ENCODE measurements at regions not wholly inside any gene's neighbourhood (a gene's known extent, or its start where the extent isn't known, plus 50 kb on each side); places are given as distances from the start of the nearest gene placed in this dataset.

GRCh38 chr3:6516143-6516542 is 344.8 kb upstream of the GRM7 start:
- DNase-seq (no peak), ATAC-seq (no peak)
- Histone ChIP-seq H3K4me1 (no peaks in the 10 kb centered on the region), H3K27ac (no peak overlapping the region), H3K27me3 (no peaks in the 10 kb centered on the region), H3K4me3 (no peak overlapping the region), H3K9me3 (no peaks in the 10 kb centered on the region), H3K36me3 (no peaks in the 10 kb centered on the region)
- intact Hi-C loops (cut with DNase I), result no loop called here
- TF ChIP-seq CTCF (IDR thresholded peaks at IDR 0.05) (no peak), POLR2A (IDR thresholded peaks at IDR 0.05) (no peak)

GRCh38 chr3:6516694-6517093 is 344.2 kb upstream of the GRM7 start:
- no peaks in the 10 kb centered on the region for H3K36me3 ChIP-seq
- WGBS, 4 donors, result 29 to 69% (median 57%) methylated on average over 2 of the region's 2 CpGs
- no peaks in the 10 kb centered on the region for H3K27me3 ChIP-seq
- no peaks in the 10 kb centered on the region for H3K4me1 ChIP-seq
- DNase-seq (no peak), ATAC-seq (no peak)
- no peak for TF ChIP-seq CTCF (IDR thresholded peaks at IDR 0.05)
- H3K9me3 ChIP-seq, result no peaks in the 10 kb centered on the region
- intact Hi-C loops (cut with DNase I), result no loop called here
- no peak overlapping the region for H3K4me3 ChIP-seq
- H3K27ac ChIP-seq, result no peak overlapping the region

- WGBS, 4 donors, result 71 to 82% (median 79%) methylated on average over 6 of the region's 6 CpGs
Measured at GRCh38 chr3:6518709-6519345, 342.1 kb upstream of the GRM7 start.

More at GRCh38 chr3:6518709-6519345, 342.1 kb upstream of the GRM7 start:
- Histone ChIP-seq H3K27me3 (no peaks in the 10 kb centered on the region), H3K36me3 (no peaks in the 10 kb centered on the region), H3K4me3 (no peak overlapping the region), H3K4me1 (peaks cover 0 to 1% (median 0%) of the 10 kb centered on the region in 12 donors), H3K27ac (no peak overlapping the region), H3K9me3 (no peaks in the 10 kb centered on the region)
- DNase-seq (no peak), ATAC-seq (no peak)
- intact Hi-C loops (cut with DNase I), result no loop called here
- TF ChIP-seq POLR2A (IDR thresholded peaks at IDR 0.05) (no peak), CTCF (IDR thresholded peaks at IDR 0.05) (no peak)
